ENCODE measurements at regions not wholly inside any gene's neighbourhood (a gene's known extent, or its start where the extent isn't known, plus 50 kb on each side); places are given as distances from the start of the nearest gene placed in this dataset.
A peak's percentile ranks its signal among the peaks of the same experiment; 100 is the strongest.

DNA sequence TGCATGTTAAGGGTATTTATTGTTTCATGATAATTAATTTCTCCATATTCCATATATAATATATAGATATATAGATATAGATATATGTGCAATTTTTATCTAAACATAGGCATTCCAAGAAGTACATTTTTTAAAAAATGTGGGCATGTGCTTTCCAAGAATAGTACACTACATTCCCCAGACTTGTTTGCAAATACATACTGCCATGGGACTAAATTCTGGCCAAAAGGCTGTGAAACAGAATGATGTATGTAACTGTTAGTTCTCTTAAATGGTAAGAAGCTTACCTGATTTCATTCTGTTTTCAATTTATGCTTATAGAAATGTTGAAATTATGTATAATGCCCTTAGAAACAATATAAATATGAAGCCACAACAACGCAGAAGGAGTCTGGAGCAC is 503.2 kb upstream of the SPRY2 start:
- no peak overlapping the region for H3K27ac ChIP-seq (ENCODE audit: insufficient read depth in 1 of 2, low read depth in 1 of 2, low read length in 2 of 2, poor library complexity in 1 of 2, severe bottlenecking in 2 of 2)
- no peaks in the 10 kb centered on the region for H3K36me3 ChIP-seq (ENCODE audit: control insufficient read depth in 4 of 4, insufficient read depth in 4 of 4, low read length in 3 of 4)
- no peaks in the 10 kb centered on the region for H3K4me1 ChIP-seq (ENCODE audit: control extremely low read depth in 1 of 4, control insufficient read depth in 4 of 4, insufficient read depth in 4 of 4, low read length in 3 of 4)
- ChIA-PET POLR2A (no interaction called here), CTCF (no interaction called here)
- no peak for DNase-seq
- no peaks in the 10 kb centered on the region for H3K9me3 ChIP-seq (ENCODE audit: control extremely low read depth in 1 of 5, control insufficient read depth in 4 of 5, insufficient read depth in 2 of 5, low read depth in 1 of 5, low read length in 4 of 5)
- H3K27me3 ChIP-seq (replicated peaks in 2 of 5; ENCODE audit: control insufficient read depth in 4 of 5, insufficient read depth in 5 of 5, low read length in 4 of 5): no peaks in the 10 kb centered on the region
- H3K4me3 ChIP-seq (ENCODE audit: control insufficient read depth in 1 of 7, extremely low read depth in 1 of 7, insufficient read depth in 4 of 7, low read depth in 2 of 7, low read length in 6 of 7): no peak overlapping the region
- WGBS (ENCODE audit: insufficient coverage): no CpG with 5 or more reads among the region's 1 CpG

DNA sequence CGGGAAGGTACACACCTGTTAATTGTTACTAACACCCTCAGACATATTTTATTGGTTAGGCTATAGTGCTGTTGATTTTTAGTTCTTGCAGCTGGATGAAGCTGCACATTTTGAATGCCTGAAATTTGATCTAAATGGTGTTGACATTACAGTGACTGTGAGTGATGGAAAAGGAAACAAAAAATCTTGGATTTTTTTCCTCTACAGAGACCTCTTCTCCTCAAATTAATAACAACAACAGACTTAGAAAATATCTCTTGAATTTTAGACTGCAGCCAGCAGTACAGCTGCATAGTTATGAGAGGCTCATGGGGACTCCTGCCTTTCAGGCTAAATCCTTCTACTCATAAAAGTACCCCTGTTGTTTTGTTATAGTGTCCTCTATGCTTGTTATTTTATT is 500.5 kb upstream of the SPRY2 start:
- H3K36me3 ChIP-seq (ENCODE audit: control insufficient read depth in 4 of 4, insufficient read depth in 4 of 4, low read length in 3 of 4): no peaks in the 10 kb centered on the region
- H3K27ac ChIP-seq (ENCODE audit: insufficient read depth in 1 of 2, low read depth in 1 of 2, low read length in 2 of 2, poor library complexity in 1 of 2, severe bottlenecking in 2 of 2): no peak overlapping the region
- ChIA-PET POLR2A (no interaction called here), CTCF (no interaction called here)
- no CpG with 5 or more reads among the region's 1 CpG for WGBS (ENCODE audit: insufficient coverage)
- peaks cover 0 to 6% (median 3%) of the 10 kb centered on the region in 5 experiments for H3K9me3 ChIP-seq (ENCODE audit: control extremely low read depth in 1 of 5, control insufficient read depth in 4 of 5, insufficient read depth in 2 of 5, low read depth in 1 of 5, low read length in 4 of 5)
- H3K27me3 ChIP-seq (replicated peaks in 2 of 5; ENCODE audit: control insufficient read depth in 4 of 5, insufficient read depth in 5 of 5, low read length in 4 of 5): no peaks in the 10 kb centered on the region
- H3K4me3 ChIP-seq (ENCODE audit: control insufficient read depth in 1 of 7, extremely low read depth in 1 of 7, insufficient read depth in 4 of 7, low read depth in 2 of 7, low read length in 6 of 7): no peak overlapping the region
- DNase-seq: no peak
- H3K4me1 ChIP-seq (ENCODE audit: control extremely low read depth in 1 of 4, control insufficient read depth in 4 of 4, insufficient read depth in 4 of 4, low read length in 3 of 4): no peaks in the 10 kb centered on the region

DNA sequence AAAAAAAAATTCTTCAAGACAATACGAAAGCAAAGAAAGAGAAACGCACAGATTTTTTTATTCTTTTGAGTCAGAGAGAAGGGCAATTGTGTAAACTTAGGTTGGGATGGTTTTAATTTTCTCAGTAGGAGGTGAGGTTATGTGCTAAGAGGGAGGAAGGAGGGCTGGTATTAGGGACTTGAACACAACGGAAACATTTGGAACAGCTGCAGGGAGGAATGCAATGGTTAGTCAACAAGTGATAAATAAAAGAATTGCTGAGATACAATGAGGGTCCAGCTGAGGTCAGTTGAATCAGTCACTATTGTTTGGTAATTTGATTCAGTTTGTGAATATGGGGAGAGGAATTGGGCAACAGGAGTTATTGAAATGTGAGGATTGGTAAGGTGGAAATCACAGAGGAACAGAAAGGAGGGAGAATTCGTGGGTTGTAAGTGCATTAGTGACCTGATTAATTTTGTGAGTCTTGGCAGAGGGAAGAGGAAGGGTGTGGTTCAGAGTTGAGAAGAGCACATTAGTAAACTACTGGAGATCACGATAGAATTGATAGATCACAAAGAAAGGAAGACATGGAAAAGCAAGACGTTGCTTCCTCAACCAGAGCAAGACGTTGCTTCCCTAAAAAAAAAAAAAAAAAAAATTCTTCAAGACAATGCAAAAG is 499.5 kb upstream of the SPRY2 start:
- H3K27me3 ChIP-seq (replicated peaks in 2 of 5; ENCODE audit: control insufficient read depth in 4 of 5, insufficient read depth in 5 of 5, low read length in 4 of 5): no peaks in the 10 kb centered on the region
- CTCF ChIA-PET: interaction anchor here (1.1 kb wide), 1 partner anchor 13 kb away, joined by 4 read pairs; no protein-coding TSS in a partner anchor
- H3K36me3 ChIP-seq (ENCODE audit: control insufficient read depth in 4 of 4, insufficient read depth in 4 of 4, low read length in 3 of 4): no peaks in the 10 kb centered on the region
- no peaks in the 10 kb centered on the region for H3K4me1 ChIP-seq (ENCODE audit: control extremely low read depth in 1 of 4, control insufficient read depth in 4 of 4, insufficient read depth in 4 of 4, low read length in 3 of 4)
- no peak overlapping the region for H3K4me3 ChIP-seq (ENCODE audit: control insufficient read depth in 1 of 7, extremely low read depth in 1 of 7, insufficient read depth in 4 of 7, low read depth in 2 of 7, low read length in 6 of 7)
- no peak for DNase-seq
- no peak overlapping the region for H3K27ac ChIP-seq (ENCODE audit: insufficient read depth in 1 of 2, low read depth in 1 of 2, low read length in 2 of 2, poor library complexity in 1 of 2, severe bottlenecking in 2 of 2)
- WGBS (ENCODE audit: insufficient coverage): 98% methylated on average over 5 of the region's 7 CpGs
- H3K9me3 ChIP-seq (ENCODE audit: control extremely low read depth in 1 of 5, control insufficient read depth in 4 of 5, insufficient read depth in 2 of 5, low read depth in 1 of 5, low read length in 4 of 5): peaks cover 0 to 8% (median 3%) of the 10 kb centered on the region in 5 experiments
- POLR2A ChIA-PET: no interaction called here

DNA sequence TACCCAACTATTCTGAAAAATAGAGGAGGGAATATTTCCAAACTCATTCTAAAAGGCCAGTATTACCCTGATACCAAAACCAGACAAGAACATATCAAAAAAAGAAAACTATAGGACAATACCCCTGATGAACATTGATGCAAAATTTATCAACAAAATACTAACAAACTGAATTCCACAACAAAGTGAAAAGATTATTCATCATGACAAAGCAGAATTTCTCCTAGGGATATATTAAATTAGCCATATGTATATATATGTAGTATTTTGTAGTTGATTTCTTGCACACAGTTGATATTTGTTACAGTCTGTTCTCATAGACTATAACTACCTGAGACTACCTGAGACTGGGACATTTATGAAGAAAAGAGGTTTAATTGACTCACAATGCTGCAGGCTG is 495.0 kb upstream of the SPRY2 start:
- POLR2A ChIA-PET: no interaction called here

DNA sequence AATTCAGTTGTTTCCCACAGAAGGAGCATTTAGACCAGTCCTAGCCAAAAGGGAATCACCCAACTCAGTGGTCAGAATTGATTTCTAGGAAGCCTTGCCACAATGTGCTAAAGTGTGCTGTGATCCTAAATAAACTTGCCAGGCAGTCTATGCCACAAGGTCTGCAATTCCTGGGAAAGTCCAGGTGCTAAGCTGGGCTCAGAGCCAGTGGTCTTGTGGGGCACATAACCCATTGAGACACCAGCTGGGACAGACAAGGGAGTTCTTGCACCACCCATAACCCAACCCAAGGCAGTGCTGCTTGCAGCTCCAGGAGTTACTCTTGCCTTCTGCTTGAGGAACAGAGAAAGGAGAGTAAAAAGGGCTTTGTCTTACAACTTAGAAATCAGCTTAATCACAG is 489.5 kb upstream of the SPRY2 start:
- peaks cover 0 to 30% (median 9%) of the 10 kb centered on the region in 5 experiments for H3K9me3 ChIP-seq (ENCODE audit: control extremely low read depth in 1 of 5, control insufficient read depth in 4 of 5, insufficient read depth in 2 of 5, low read depth in 1 of 5, low read length in 4 of 5)
- ChIA-PET CTCF (no interaction called here), POLR2A (no interaction called here)
- H3K36me3 ChIP-seq (ENCODE audit: control insufficient read depth in 4 of 4, insufficient read depth in 4 of 4, low read length in 3 of 4): no peaks in the 10 kb centered on the region
- H3K27me3 ChIP-seq (replicated peaks in 2 of 5; ENCODE audit: control insufficient read depth in 4 of 5, insufficient read depth in 5 of 5, low read length in 4 of 5): no peaks in the 10 kb centered on the region
- no peaks in the 10 kb centered on the region for H3K4me1 ChIP-seq (ENCODE audit: control extremely low read depth in 1 of 4, control insufficient read depth in 4 of 4, insufficient read depth in 4 of 4, low read length in 3 of 4)
- H3K27ac ChIP-seq (ENCODE audit: insufficient read depth in 1 of 2, low read depth in 1 of 2, low read length in 2 of 2, poor library complexity in 1 of 2, severe bottlenecking in 2 of 2): no peak overlapping the region
- no peak for DNase-seq
- H3K4me3 ChIP-seq (ENCODE audit: control insufficient read depth in 1 of 7, extremely low read depth in 1 of 7, insufficient read depth in 4 of 7, low read depth in 2 of 7, low read length in 6 of 7): no peak overlapping the region

More for the DNA sequence above, 495.0 kb upstream of the SPRY2 start:
- CTCF ChIA-PET: no interaction called here
- H3K27me3 ChIP-seq (replicated peaks in 2 of 5; ENCODE audit: control insufficient read depth in 4 of 5, insufficient read depth in 5 of 5, low read length in 4 of 5): no peaks in the 10 kb centered on the region
- no peak overlapping the region for H3K27ac ChIP-seq (ENCODE audit: insufficient read depth in 1 of 2, low read depth in 1 of 2, low read length in 2 of 2, poor library complexity in 1 of 2, severe bottlenecking in 2 of 2)
- no peak overlapping the region for H3K4me3 ChIP-seq (ENCODE audit: control insufficient read depth in 1 of 7, extremely low read depth in 1 of 7, insufficient read depth in 4 of 7, low read depth in 2 of 7, low read length in 6 of 7)
- H3K4me1 ChIP-seq (ENCODE audit: control extremely low read depth in 1 of 4, control insufficient read depth in 4 of 4, insufficient read depth in 4 of 4, low read length in 3 of 4): no peaks in the 10 kb centered on the region
- H3K36me3 ChIP-seq (ENCODE audit: control insufficient read depth in 4 of 4, insufficient read depth in 4 of 4, low read length in 3 of 4): no peaks in the 10 kb centered on the region
- peaks cover 0 to 20% (median 5%) of the 10 kb centered on the region in 5 experiments for H3K9me3 ChIP-seq (ENCODE audit: control extremely low read depth in 1 of 5, control insufficient read depth in 4 of 5, insufficient read depth in 2 of 5, low read depth in 1 of 5, low read length in 4 of 5)
- no peak for DNase-seq

DNA sequence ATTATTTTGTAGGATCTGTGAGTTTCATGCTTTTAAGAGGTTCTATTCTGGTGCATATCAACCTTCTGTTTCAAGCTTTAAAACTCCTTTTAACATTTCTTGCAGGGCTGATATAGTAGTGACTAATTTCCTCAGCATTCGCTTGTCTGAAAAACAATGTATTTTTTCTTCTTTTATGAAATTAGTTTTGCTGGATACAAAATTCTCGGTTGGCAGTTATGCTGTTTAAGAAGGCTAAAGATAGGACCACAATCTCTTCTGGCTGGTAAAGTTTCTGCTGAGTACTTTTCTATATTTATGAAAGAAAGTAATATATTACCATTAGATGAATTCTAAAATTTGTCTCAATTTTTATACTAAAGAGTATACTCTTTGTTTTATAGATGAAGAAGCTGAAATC is 487.8 kb upstream of the SPRY2 start:
- ChIA-PET POLR2A (no interaction called here), CTCF (no interaction called here)
- no peaks in the 10 kb centered on the region for H3K27me3 ChIP-seq (replicated peaks in 2 of 5; ENCODE audit: control insufficient read depth in 4 of 5, insufficient read depth in 5 of 5, low read length in 4 of 5)
- H3K4me3 ChIP-seq (ENCODE audit: control insufficient read depth in 1 of 7, extremely low read depth in 1 of 7, insufficient read depth in 4 of 7, low read depth in 2 of 7, low read length in 6 of 7): no peak overlapping the region
- H3K9me3 ChIP-seq (ENCODE audit: control extremely low read depth in 1 of 5, control insufficient read depth in 4 of 5, insufficient read depth in 2 of 5, low read depth in 1 of 5, low read length in 4 of 5): peaks cover 0 to 20% (median 6%) of the 10 kb centered on the region in 5 experiments
- peak in 2 of 3 donors; percentile 3 to 13 for DNase-seq
- whole genome bisulfite sequencing (ENCODE audit: insufficient coverage): no CpG with 5 or more reads among the region's 2 CpGs
- no peaks in the 10 kb centered on the region for H3K36me3 ChIP-seq (ENCODE audit: control insufficient read depth in 4 of 4, insufficient read depth in 4 of 4, low read length in 3 of 4)
- peaks cover 0 to 4% (median 0%) of the 10 kb centered on the region in 4 experiments for H3K4me1 ChIP-seq (ENCODE audit: control extremely low read depth in 1 of 4, control insufficient read depth in 4 of 4, insufficient read depth in 4 of 4, low read length in 3 of 4)
- no peak overlapping the region for H3K27ac ChIP-seq (ENCODE audit: insufficient read depth in 1 of 2, low read depth in 1 of 2, low read length in 2 of 2, poor library complexity in 1 of 2, severe bottlenecking in 2 of 2)

DNA sequence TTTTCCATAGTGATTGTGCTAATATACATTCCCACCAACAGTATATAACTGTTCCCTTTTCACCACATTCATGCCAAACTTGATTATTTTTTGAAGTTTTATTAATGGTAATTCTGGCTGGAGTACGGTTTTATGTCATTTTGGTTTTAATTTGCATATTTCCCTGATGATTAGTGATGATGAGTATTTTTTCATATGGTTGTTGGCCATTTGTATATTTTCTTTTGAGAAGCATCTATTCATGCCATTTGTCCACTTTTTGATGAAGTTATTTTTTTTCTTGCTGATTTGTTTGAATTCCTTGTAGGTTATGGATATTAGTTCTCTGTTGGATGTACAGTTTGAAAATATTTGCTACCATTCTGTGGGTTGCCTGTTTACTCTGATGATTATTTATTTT is 484.4 kb upstream of the SPRY2 start:
- H3K27ac ChIP-seq (ENCODE audit: insufficient read depth in 1 of 2, low read depth in 1 of 2, low read length in 2 of 2, poor library complexity in 1 of 2, severe bottlenecking in 2 of 2): no peak overlapping the region
- ChIA-PET CTCF (no interaction called here), POLR2A (no interaction called here)
- H3K36me3 ChIP-seq (ENCODE audit: control insufficient read depth in 4 of 4, insufficient read depth in 4 of 4, low read length in 3 of 4): no peaks in the 10 kb centered on the region
- no peak for DNase-seq
- no peak overlapping the region for H3K4me3 ChIP-seq (ENCODE audit: control insufficient read depth in 1 of 7, extremely low read depth in 1 of 7, insufficient read depth in 4 of 7, low read depth in 2 of 7, low read length in 6 of 7)
- peaks cover 0 to 7% (median 0%) of the 10 kb centered on the region in 4 experiments for H3K4me1 ChIP-seq (ENCODE audit: control extremely low read depth in 1 of 4, control insufficient read depth in 4 of 4, insufficient read depth in 4 of 4, low read length in 3 of 4)
- H3K9me3 ChIP-seq (ENCODE audit: control extremely low read depth in 1 of 5, control insufficient read depth in 4 of 5, insufficient read depth in 2 of 5, low read depth in 1 of 5, low read length in 4 of 5): peaks cover 0 to 12% (median 5%) of the 10 kb centered on the region in 5 experiments
- no peaks in the 10 kb centered on the region for H3K27me3 ChIP-seq (replicated peaks in 2 of 5; ENCODE audit: control insufficient read depth in 4 of 5, insufficient read depth in 5 of 5, low read length in 4 of 5)
- WGBS (ENCODE audit: insufficient coverage): no CpG with 5 or more reads among the region's 1 CpG

Measured in common myeloid progenitor, CD34-positive (primary cell).